HG03439 (cell line): ENCODE measurements at regions not wholly inside any gene's neighbourhood (a gene's known extent, or its start where the extent isn't known, plus 50 kb on each side); places are given as distances from the start of the nearest gene placed in this dataset.

Experiments
- ATAC-seq: cut with Tn5 transposase; IDR thresholded peaks from one replicate; pipeline ENCODE4 v1.9.1; 2021; ENCODE audit warnings: mild to moderate bottlenecking, moderate library complexity; ENCODE audit not compliant: unreplicated experiment

DNA sequence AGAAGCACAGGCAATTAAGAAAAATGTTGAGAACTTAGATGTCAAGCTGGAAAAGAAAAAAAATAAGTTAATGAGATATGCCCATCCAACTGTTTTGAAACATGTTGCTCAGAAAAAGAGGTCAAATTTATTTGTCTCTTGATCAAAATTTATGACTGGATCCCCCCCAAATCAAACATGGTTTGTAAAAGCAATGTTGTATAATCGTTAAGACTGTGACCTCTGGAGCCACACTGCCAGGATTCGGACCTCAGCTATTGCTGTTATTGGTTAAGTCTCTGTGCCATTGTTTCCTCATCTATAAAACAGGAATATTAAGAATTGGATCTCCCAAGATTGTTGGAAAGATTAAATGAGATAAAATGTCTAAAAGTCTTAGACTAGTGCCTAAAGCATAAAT lies 51.9 kb upstream of the LRRK2 start:
- ATAC-seq = no peak

DNA sequence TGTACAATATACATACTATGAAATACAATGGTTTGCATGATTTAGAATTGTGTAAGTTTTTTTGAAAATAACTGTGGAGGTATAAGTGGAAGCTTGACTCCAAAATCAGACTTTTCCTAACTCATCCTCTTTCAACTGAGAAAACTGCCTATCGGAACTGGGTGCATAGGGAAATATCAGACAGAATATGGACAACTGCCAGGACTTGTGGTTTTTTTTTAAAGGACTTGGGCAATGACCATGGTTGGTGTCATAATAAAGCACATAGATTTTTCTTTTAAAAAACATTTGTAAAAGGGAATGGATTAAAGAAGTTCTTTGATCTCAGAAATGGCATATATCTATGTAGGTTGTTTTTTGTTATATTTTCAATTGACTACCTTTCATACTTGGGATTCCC lies 53.3 kb upstream of the LRRK2 start:
- no peak for ATAC-seq

DNA sequence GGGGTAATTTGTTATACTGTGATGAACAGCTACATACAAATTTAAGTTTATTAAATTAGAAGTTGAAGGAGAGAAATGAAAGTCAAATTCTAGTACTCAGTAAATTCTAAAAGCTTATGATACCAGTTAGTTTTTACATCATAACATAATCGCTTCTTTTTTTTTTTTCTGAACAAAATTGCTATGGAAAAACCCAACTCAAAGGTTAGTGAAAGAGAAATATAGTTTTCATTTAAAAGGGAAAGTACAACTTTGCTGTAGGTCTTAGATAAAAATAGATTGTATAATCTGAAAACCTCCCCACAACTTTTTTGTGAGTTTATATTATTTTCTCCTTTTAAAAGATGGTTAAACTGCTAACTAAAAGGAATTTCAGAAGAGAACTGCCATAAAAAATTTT lies 53.7 kb upstream of the LRRK2 start:
- no peak for ATAC-seq

GRCh38 chr12:40170593-40170992 lies 54.2 kb upstream of the LRRK2 start:
- no peak for ATAC-seq

GRCh38 chr12:40168868-40169267 lies 55.9 kb upstream of the LRRK2 start:
- peak; percentile 94 for ATAC-seq

- peak; percentile 39 for ATAC-seq
Measured at GRCh38 chr12:40168419-40168818, 56.4 kb upstream of the LRRK2 start.

GRCh38 chr12:40168001-40168400 lies 56.8 kb upstream of the LRRK2 start:
- peak; percentile 64 for ATAC-seq

GRCh38 chr12:40165179-40165578 lies 59.3 kb upstream of the SLC2A13 start:
- no peak for ATAC-seq

GRCh38 chr12:40164034-40164433 lies 58.2 kb upstream of the SLC2A13 start:
- ATAC-seq = no peak

DNA sequence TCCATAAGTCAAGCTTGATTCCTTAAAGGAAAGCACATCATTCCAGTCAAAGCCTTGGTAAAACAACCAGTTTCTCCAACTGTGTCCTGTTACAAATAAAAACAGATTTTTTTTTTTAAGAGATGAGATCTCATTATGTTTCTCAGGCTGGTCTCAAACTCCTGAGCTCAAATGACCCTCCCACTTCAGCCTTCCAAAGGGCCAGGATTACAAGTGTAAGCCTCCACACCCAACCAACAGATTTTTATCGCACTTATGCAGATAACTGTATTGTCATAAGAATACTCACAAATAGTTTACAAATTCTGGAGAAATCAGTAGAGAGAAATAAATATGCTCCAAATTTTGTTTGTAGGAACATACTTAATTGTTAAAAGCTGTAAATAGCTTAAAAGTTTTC lies 56.2 kb upstream of the SLC2A13 start:
- ATAC-seq = no peak

DNA sequence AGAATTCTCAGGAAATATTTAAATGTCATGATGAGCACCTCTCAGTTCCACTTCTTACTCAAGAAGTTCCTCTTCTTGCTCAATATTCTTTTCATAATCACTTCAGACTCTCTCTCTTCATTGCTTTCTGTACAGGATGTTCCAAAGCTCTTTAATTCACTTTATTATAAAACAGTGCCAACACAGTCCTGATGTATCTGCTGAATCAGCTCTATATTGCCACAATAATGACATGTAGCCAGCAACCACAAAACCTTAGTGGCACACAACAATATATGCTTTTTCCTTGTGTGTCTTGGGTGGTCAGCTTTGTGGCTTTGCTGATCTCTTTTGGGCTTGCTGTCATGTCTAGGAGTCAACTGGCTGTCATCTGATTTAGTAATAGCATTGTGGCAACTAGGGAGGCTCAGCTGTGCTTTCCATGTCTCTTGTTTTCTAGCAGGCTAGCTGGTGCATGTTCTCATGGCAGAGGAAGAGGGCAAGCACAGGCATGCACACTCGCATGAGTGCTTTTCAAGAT lies 52.8 kb upstream of the SLC2A13 start:
- no peak for ATAC-seq

GRCh38 chr12:40157336-40157735 lies 51.5 kb upstream of the SLC2A13 start:
- ATAC-seq = no peak

DNA sequence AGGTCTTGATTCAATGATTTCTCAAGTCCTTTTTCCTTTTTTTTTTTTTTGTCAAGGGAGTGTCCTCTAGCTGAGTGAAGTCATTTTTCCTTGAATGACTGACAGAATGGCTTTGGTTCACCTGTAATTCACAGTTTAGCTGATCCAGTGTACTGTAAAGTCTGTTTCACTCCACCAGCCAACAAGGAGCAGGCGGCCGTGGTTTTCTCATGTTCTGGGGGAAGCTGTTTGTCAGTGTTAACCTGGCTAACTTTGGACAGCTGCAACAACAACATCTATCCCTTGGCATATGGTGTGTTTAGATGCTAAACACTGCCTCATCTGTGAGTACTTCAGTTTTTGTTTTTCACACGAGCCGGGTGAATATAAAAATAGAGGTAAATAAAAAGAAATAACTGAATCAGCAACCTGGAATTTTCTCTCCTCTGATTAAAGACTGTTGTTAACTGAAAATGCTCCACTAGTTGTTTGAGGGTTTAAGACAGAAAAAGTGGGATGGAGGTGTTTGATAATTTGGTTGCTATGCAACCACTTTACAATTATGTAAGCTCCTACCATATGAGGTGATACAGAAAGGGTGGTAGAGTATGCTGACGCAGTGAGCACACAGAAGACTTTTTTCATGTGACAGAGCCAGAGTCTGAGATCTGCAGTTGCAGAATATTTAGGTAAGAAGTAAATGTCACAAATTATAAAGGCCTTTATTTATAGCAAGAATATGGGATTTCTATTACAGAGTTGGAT lies 50.3 kb upstream of the SLC2A13 start:
- no peak for ATAC-seq
